HCT116 (cell line): ENCODE measurements at regions not wholly inside any gene's neighbourhood (a gene's known extent, or its start where the extent isn't known, plus 50 kb on each side); places are given as distances from the start of the nearest gene placed in this dataset.

ENCODE experiments used
- ATF3 ChIP-seq: IDR thresholded peaks from 2 replicates; pipeline ENCODE4 v1.6.1; 2012
- EZH2phosphoT487 ChIP-seq: fragments of 200-600 bp; IDR thresholded peaks from 2 replicates; pipeline ENCODE4 v1.6.1; 2018; ENCODE audit warnings: antibody characterized with exemption, borderline replicate concordance
- SRF ChIP-seq: IDR thresholded peaks from 2 replicates; pipeline ENCODE4 v1.6.1; 2012; ENCODE audit warnings: low read depth
- YY1 ChIP-seq: IDR thresholded peaks from 2 replicates; pipeline ENCODE4 v1.6.1; 2011; ENCODE audit warnings: low read length, low read depth, moderate library complexity, mild to moderate bottlenecking; ENCODE audit not compliant: insufficient replicate concordance; ENCODE audit errors: extremely low read depth

GRCh38 chr10:131575877-131576276 is 264.4 kb upstream of the TCERG1L start:
- no peak for TF ChIP-seq SRF
- TF ChIP-seq EZH2phosphoT487 = no peak
- TF ChIP-seq ATF3 = no peak
- TF ChIP-seq YY1 = no peak
